HG03066 (cell line): ENCODE measurements at regions not wholly inside any gene's neighbourhood (a gene's known extent, or its start where the extent isn't known, plus 50 kb on each side); places are given as distances from the start of the nearest gene placed in this dataset.
"Not testable (repeated sequence)": the region's sequence is repeated elsewhere in the genome, so short reads cannot be mapped to it uniquely, and the experiment has no call there.

ENCODE experiments used
- ATAC-seq: cut with Tn5 transposase; IDR thresholded peaks from one replicate; pipeline ENCODE4 v1.9.1; 2021; ENCODE audit warnings: low read depth; ENCODE audit not compliant: unreplicated experiment

DNA sequence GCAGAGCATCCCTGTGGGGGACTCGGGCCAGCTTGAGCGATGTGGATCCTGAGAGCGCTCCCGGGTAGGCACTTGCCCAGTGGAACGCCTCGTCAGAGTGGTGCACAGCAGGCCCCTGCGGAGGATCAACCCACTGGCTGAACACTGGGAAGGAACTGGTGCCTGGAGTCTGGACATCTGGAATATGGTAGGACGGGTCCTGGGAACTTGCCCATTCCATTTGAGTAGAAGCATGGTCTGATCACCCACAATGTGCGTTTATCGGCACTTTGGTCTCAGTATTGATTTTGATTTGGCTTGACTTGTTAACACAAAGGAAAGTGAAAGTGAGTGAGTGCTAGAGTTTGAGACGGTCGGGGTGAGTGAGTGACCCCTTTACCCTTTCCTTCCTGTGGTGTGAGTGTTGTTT is 1336.2 kb upstream of the CHAC2 start:
- ATAC-seq: no peak

DNA sequence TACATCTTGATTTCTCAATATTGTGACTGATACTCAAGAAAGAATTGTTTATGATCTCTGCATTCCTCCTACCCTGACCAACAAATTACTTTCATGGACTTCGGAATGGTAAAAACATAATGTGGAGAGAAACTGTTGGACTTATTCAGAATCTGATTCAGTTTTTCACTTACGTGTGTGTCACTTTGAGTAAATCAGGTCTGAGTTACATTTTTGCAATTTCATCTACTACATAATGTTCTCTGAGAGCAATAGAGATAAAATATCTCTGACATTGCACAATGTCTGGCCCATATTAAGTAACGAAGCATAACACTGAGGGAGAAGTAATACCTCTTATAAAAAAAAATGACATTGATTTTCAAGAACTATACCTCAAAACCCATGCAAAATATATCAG is 1337.9 kb upstream of the CHAC2 start:
- no peak for ATAC-seq

DNA sequence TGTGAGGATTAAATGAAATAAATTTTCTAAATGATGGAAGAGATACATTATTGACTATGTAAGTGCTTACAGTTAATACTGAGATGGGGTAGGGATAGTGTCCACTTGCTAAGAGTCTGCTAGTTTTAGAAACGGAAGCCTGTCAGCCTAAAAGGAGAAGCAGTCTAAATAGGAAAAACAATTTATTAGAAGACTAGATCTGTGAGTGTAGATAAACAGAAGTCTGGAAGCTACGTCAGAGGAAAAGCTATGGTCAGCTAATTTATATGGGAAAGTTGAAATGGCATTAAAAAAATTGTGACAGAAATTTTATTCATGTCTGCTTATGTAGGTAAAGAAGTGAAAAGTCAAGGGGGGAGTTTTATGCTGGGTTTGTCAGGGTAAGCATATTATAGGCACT is 1338.4 kb upstream of the CHAC2 start:
- no peak for ATAC-seq

DNA sequence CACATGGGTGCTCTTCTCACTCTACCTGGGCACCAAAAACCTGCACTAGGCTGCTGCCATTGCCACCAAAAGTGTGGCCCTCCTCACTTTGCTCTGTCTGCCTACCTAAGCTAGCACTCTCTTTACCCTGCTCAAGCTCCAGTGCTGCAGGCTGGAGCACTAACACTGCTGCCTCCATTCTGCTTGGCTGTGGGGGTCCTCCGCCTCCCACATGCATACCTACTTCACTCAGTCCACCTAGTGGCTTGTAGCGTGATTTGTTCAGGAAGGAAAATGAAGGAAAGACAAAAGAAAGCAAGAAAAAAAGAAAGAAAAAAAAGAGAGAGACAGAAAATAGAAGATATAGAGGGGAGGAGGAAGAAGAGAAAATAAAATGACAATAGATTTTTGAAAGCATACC is 1339.4 kb upstream of the CHAC2 start:
- no peak for ATAC-seq

DNA sequence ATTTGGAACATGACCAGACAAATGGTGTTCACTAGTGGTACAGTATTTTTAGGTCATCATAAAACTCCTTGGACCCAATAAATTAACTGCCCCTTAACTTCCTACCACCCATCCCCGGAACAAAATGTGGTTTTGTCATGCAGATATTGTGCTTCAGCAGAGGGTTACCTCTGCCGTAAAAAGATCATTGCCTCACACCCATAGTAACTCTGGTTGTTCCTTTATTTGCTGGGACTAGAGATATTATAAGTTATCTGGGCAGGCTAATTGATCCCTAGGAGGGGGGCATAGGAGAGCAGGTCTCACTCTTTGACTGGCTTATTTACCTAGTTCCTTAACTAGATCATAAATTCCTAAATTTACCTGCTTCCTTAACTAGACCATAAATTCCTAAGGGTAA is 1343.9 kb upstream of the CHAC2 start:
- no peak for ATAC-seq

DNA sequence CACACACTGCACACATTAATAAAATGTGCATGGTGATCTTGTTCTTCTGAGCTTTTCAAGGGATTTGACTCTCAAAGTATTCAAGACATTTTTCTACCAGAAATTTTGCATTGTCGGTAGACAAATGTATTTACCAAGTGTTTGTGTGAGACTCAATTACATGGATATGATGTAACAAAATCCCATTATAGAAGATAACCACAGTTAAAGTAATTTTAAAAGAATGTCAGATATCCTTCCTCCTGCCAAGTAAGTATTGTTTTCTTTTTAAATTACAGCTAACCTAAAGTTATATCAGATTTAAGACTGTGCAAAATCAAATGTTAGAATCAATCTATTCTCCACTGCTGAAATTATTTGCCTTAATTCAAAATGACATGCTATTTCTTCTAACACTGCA is 1344.5 kb upstream of the CHAC2 start:
- ATAC-seq: no peak

DNA sequence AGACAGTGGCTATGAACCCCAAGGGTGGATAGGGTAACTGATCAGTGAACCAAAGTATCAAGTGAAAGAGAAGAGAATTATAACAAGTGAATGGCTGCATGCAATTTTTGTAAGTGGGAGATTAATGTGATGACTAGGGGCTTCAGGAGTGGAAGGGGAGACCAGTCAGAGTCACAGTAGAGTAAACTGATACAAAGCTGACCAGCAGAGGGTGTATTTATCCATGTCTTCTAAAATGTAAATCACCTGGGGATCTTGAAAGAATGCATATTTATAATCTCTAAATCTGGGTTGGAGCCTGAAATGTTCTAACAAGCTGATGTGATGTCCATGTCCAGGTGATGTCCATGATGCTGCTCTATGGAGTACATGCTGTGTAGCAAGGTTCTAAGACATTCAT is 1351.3 kb upstream of the CHAC2 start:
- ATAC-seq: no peak

DNA sequence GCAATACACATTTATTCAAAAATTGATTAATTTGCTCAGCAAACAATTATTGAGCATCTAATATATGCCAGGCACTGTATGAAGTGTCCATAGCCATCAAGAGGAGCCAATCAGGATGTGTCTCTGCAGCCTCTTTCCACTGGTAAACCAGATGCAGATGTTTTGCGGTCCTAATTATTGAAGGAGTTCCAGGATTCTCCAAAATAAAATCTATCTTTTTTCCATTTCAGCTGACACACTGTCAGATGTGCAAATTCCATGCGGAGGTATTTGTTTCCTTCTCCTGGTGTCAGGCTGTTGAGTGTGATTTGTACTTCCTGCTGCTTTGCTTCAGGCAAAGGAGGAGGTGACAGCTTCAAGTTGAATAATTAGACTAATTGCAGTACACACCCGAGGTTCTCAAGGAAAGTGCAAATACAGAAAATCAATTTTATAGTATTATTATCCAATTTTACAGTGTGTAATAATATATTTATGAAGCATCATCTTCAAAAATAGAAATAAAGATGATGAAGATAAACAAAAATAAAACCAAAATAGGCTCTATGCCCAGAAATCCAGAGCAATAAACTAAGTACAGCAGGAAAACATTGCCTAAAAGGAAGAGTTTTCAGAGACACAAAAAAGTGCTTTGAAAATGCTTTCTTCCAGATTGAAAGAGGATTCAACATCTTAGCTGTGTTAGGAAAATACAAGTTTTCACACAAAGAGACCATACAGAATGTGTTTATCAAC is 1352.9 kb upstream of the CHAC2 start:
- ATAC-seq: no peak

DNA sequence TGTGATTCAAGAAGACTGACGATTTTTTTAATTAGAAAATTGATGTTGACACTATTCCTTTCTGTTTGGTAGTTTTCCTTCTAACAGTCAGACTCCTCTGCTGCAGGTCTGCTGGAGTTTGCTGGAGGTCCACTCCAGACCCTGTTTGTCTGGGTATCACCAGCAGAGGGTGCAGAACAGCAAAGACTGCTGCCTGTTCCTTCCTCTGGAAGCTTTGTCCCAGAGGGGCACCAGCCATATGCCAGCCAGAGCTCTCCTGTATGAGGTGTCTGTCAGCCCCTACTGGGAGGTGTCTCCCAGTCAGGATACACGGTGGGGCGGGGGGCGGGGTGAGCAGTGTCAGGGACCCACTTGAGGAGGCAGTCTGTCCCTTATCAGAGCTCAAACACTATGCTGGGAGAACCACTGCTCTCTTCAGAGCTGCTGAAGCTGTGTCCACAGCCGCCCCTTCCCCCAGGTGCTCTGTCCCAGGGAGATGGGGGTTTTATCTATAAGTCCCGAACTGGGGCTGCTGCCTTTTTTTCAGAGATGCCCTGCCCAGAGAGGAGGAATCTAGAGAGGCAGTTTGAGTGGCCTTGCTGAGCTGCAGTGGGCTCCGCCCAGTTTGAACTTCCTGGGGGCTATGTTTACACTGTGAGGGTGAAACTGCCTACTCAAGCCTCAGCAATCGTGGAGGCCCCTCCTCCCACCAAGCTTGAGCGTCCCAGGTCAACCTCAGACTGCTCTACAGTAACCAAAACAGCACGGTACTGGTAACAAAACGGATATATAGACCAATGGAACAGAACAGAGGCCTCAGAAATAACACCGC is 1358.1 kb upstream of the CHAC2 start:
- ATAC-seq: not testable (repeated sequence)

DNA sequence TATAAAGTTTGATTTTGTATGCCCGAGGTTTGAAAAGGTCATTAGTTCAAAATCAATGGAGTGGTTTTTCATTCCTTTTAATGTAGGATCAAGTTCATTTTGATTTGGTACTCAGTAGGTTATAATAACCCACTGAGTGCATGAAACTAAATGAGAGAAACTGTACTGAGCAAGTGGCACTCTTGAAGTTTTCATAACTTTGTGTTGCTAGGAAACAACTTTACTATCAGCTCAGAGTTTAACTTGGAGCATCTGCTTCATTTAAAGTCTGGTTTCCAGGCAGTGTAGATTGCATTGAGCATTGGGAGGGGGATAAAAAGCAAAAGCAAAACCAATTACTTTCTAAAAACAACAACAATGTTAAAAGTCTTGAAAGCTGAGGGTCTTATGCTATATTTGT is 1361.6 kb upstream of the CHAC2 start:
- no peak for ATAC-seq

DNA sequence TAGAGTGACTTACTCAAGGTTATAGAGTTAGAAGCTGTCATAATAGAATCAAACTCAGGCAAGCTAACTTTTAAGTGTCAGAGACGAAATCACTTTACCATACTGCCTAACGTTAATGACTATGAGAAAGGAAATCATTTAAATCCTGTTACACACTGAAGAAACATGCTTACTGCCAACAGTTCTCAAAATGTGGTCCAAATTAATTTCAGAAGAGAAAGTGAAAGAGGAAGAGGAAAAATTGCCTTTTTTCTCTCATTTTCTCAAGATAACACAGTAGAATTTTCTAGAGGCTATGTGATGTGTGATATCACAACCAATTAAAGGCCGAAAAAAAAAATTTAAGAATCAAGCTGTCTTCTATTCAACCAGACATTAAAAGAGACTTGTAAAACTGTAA is 1362.7 kb upstream of the CHAC2 start:
- ATAC-seq: no peak

DNA sequence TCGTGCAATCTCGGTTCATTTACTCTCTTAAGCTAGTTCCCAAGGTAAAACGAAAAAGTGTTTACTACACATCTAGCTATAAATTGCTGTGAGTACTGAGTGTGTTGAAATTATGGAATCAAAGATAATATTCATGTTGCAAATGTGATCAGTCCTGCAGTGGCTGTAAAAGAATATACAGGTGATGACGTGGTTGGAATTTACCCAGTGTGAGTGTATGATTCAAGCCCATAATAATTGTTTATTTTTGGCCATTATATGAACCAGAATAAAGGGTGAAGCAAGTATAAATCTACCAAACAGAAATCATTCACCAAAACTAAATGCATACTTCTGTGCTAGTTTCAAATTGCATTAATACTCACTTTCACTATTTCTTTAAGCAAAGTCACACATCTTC is 1363.6 kb upstream of the CHAC2 start:
- ATAC-seq: no peak

DNA sequence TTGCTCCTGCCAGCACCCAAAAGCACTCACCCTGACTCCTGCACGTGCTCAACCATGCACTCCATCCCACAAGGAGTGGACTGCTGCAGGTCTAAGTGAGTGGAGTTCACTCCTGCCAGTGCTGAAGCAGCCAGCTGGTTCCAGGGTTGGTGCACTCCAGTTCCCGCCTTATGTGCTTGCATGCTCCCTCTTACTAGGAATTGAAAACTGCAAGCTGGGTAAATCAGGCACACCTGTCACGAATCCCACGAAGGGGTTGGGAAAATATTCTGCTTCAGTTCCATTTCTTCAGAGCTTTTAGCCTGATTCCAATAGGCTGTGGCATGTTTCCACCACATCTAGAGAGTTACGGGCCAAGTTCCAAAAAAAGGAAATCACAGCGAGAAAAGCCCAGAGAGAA is 1365.5 kb upstream of the CHAC2 start:
- no peak for ATAC-seq

DNA sequence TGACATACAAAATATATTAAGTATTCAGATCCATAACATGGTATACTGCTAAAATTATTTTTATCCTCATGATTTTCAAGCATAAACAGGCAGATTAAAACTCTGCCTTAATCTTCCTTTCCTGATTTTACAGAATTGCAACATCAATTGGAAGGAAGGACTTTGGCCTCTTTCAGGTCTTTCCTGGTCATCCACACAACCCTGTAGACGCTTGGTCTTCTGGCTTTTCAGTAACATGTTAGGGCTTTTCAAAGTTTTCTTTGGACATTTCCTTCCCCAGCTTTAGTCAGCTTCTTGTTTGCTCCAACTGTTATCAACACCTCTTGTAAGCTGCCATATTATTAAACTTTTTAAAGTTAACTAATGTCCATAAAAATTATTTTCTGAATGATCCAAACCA is 1364.9 kb upstream of the NRXN1 start:
- ATAC-seq: no peak

DNA sequence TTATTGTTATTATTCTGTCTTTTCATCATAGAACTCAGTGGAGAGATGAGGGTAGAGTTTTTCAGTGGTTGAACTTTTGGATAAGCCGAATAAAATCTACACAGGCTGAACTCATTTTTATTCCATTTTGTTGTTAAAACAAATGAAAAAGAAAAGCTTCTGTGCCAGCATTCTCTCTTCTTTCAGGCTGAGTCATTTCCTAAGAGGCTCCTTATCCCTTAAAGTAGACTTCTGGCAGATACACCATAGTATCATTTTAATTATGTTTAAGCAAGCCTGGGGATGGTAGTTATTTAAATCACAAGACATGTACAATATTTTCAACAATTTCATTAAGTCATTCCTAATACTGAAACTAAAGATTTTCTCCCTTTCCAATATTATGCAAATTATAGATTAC is 1364.0 kb upstream of the NRXN1 start:
- ATAC-seq: no peak

DNA sequence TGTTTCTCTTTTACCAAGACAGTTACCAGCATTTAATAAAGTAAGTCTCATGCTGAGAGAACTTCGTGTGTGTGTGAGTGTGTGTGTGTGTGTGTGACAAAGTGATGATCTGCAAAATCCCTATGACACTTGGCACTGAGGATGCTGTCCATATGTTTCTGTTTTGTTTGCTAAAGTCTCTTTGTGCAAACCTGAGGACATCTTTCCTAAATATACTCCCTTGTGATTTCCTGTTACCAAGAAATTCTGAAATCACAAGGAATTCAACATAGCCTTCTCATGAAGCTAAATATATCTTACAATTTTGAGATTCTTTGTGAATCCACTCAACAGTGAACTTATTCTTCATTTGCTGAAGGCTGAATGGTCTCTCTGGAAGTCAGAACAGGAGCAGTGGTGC is 1359.7 kb upstream of the NRXN1 start:
- ATAC-seq: no peak

DNA sequence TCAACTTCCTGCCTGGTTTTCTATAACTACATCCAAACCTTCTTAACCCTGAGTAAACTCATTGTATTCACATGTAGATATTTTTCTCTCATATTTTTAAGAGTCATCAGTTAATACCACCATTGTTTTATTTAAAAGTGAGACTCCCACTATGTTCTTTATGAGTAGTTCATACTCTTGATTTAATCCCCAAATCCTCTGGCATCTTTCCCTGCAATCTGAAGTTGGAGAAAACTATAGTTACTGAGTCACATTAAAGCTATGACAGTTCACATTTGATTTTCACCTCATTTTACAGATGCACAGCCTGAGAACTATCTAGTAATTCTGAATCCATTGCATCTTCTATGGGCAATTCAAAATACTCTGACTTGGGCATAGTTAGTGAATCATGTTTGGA is 1358.7 kb upstream of the NRXN1 start:
- ATAC-seq: no peak

DNA sequence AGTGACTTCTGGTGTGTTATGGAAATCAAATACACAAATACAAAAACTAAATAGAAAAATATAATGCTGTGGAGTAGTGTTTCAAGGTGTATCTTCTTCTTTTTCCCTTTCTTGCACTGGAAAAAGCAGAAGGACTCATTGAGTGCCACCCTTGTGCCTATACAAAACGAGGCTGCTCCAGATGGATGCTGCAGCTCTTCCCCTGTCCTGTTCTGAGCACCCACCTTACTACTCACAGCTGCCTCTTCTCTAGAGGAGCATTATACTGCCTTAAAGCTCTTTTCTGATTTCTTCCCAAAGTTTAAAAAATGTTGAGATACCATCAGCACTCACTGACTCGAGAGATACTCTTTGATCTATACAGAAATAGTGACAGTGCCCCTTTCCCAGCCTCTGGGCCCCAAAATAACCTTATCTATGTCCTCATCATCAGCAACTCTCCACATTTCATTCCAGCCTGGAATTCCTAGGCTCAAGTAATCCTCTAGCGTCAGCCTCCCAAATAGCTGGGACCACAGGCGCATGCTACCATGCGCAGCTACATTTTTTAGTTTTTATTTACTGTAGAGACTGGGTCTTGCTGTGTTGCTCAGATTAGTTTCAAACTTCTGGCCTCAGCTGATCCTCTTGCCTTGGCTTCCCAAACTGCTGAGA is 1356.1 kb upstream of the NRXN1 start:
- ATAC-seq: no peak

DNA sequence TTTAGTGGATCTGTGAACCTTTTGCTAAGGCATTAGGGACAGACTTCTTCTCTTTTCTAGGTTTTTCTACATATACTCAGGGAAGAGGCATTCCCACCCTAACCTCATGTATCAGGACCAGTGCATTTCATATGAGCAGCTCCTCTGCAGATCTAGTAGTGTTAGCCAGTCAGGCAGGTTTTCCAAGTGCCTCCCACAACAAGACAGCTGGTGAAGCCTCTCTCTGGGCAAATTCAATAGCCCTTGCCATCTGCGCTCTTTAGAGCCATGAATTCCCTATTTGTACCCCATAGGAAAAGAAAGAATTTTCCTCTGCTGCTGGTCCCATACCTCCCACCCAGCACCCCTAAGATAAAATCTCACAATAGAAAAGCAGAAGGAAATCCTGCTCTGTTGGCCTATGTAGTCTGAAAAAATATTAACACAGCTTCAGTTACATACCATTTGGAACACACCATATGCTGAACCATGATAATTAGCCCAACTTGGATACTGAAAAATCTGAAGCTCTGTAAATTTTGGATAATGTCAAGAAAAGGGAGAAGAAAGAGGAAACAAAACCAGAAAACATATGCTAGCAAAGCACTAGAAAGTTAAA is 1354.6 kb upstream of the NRXN1 start:
- ATAC-seq: no peak

DNA sequence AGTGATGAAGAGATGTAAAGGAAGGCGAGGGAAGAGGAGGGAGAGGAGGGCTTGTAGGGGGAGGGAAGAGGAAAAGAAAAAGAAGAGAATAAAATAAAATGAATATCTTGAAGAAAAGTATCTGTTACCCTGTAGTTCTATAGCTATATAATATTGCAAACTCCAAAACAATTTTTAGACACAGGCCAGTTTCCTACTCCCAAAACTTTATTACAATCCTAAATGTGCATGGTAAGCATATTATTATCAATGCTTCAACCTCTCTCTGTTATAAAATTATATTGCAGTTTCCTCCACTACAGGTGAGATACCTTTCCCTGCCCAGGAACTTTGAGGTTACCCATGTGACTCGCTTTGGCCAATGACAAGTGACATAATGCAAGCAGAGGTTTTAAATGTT is 1351.6 kb upstream of the NRXN1 start:
- no peak for ATAC-seq

DNA sequence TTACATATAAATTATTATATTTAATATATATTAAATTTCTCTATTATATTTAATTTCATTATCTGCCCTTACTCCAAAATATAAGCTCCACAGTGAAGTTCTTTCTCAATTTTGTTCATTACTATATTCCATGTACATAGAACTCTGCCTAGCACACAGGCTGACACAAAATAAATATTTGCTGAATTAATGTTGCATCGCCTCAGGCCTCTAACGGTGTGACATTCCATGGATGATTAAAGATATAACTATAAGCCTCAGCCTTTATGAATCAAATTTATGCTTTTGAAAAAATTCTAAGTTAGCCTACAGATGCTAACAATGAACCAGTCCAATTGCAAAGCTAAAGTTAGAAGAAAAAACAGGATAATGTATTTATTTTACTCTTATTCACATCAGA is 1337.2 kb upstream of the NRXN1 start:
- ATAC-seq: no peak
